Tibial artery (tissue), 4 donors: ENCODE measurements at regions not wholly inside any gene's neighbourhood (a gene's known extent, or its start where the extent isn't known, plus 50 kb on each side); places are given as distances from the start of the nearest gene placed in this dataset.

Experiments
- DNase-seq, 2 donors: peaks; one replicate each; pipeline ENCODE4 v3.0.0-alpha.2; 2019
- H3K27ac ChIP-seq, 2 donors: fragments of 200-600 bp; sonication (generic) in 1 of 2; 1 replicate in 1 of 2; 2 replicates in 1 of 2; pipeline ENCODE4 v1.5.1; 2018 to 2019; ENCODE audit warnings: mild to moderate bottlenecking in 1 of 2
- H3K27me3 ChIP-seq, 2 donors: fragments of 200-600 bp; sonication (generic) in 1 of 2; one replicate each; pipeline versions ENCODE4 v1.5.1 to v1.6.0; 2016 to 2019
- H3K36me3 ChIP-seq, 3 donors: fragments of 200-600 bp; sonication (generic) in 2 of 3; one replicate each; pipeline ENCODE4 v1.5.1; 2016 to 2019; ENCODE audit warnings: mild to moderate bottlenecking in 2 of 3
- H3K4me1 ChIP-seq, 4 donors: fragments of 200-600 bp; sonication (generic) in 2 of 4; 1 replicate in 3 of 4; 2 replicates in 1 of 4; pipeline ENCODE4 v1.5.1; 2016 to 2019
- H3K4me3 ChIP-seq, 2 donors: fragments of 200-600 bp; sonication (generic) in 1 of 2; 1 replicate in 1 of 2; 2 replicates in 1 of 2; pipeline ENCODE4 v1.5.1; 2018 to 2019; ENCODE audit warnings: mild to moderate bottlenecking in 2 of 2
- H3K9me3 ChIP-seq, 3 donors: fragments of 200-600 bp; sonication (generic) in 1 of 3; one replicate each; pipeline ENCODE4 v1.5.1; 2016 to 2019
- CTCF ChIP-seq, 2 experiments: fragments of 200-600 bp in 1 of 2; fragments of 450-650 bp in 1 of 2; IDR thresholded peaks; one replicate each; pipeline ENCODE4 v1.5.1; 2017 to 2019; ENCODE audit warnings: antibody characterized with exemption in 2 of 2, mild to moderate bottlenecking in 1 of 2, moderate library complexity in 1 of 2
- intact Hi-C: fragments of 100-400 bp; cut with DNase I; formaldehyde crosslinking; loops from one replicate; pipeline ENCODE4 v1.15.0; 2023; ENCODE audit warnings: low total_unique reads

- no peak for DNase-seq
- intact Hi-C loops = no loop called here
- no peak for TF ChIP-seq CTCF (IDR thresholded peaks at IDR 0.05)
- H3K4me3 ChIP-seq = no peak overlapping the region
- no peaks in the 10 kb centered on the region for H3K27me3 ChIP-seq
- no peaks in the 10 kb centered on the region for H3K4me1 ChIP-seq
- H3K36me3 ChIP-seq = no peaks in the 10 kb centered on the region
- no peaks in the 10 kb centered on the region for H3K9me3 ChIP-seq
- H3K27ac ChIP-seq = no peak overlapping the region
Observed at GRCh38 chr12:89033062-89033461, 319.2 kb downstream of the DUSP6 start.

- H3K9me3 ChIP-seq = no peaks in the 10 kb centered on the region
- intact Hi-C loops = no loop called here
- no peaks in the 10 kb centered on the region for H3K27me3 ChIP-seq
- H3K4me3 ChIP-seq = no peak overlapping the region
- no peak overlapping the region for H3K27ac ChIP-seq
- no peak for TF ChIP-seq CTCF (IDR thresholded peaks at IDR 0.05)
- no peaks in the 10 kb centered on the region for H3K36me3 ChIP-seq
- no peaks in the 10 kb centered on the region for H3K4me1 ChIP-seq
- DNase-seq = no peak
Observed at GRCh38 chr12:89029961-89030360, 322.3 kb downstream of the DUSP6 start.

DNA sequence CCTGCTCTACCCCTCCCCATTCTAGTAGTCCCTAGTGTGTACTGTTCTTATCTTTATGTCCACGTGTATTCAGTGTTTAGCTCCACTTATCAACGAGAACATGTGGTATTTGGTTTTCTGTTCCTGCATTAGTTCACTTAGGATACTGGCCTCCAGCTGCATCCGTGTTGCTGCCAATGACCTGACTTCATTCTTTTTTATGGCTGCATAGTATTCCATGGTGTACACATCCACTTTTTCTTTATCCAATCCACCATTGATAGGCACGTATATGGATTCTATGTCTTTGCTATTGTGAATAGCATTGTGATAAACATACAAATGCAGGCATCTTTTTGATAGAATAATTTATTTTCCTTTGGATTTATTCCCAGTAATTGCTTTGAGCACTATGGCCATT is 327.7 kb downstream of the DUSP6 start:
- no peak for DNase-seq
- H3K27me3 ChIP-seq = no peaks in the 10 kb centered on the region
- intact Hi-C loops = no loop called here
- H3K27ac ChIP-seq = no peak overlapping the region
- no peak for TF ChIP-seq CTCF (IDR thresholded peaks at IDR 0.05)
- H3K36me3 ChIP-seq = no peaks in the 10 kb centered on the region
- peaks cover 0 to 2% (median 0%) of the 10 kb centered on the region in 4 donors for H3K4me1 ChIP-seq
- H3K4me3 ChIP-seq = no peak overlapping the region
- H3K9me3 ChIP-seq = no peaks in the 10 kb centered on the region

GRCh38 chr12:89023936-89024335 is 328.4 kb downstream of the DUSP6 start:
- DNase-seq = no peak
- H3K4me3 ChIP-seq = no peak overlapping the region
- TF ChIP-seq CTCF (IDR thresholded peaks at IDR 0.05) = no peak
- H3K9me3 ChIP-seq = no peaks in the 10 kb centered on the region
- intact Hi-C loops = no loop called here
- no peaks in the 10 kb centered on the region for H3K36me3 ChIP-seq
- peaks cover 0 to 7% (median 0%) of the 10 kb centered on the region in 4 donors for H3K4me1 ChIP-seq
- no peaks in the 10 kb centered on the region for H3K27me3 ChIP-seq
- no peak overlapping the region for H3K27ac ChIP-seq

- Histone ChIP-seq H3K9me3 (no peaks in the 10 kb centered on the region), H3K4me1 (peaks cover 0 to 7% (median 2%) of the 10 kb centered on the region in 4 donors), H3K27ac (no peak overlapping the region), H3K36me3 (no peaks in the 10 kb centered on the region), H3K4me3 (no peak overlapping the region), H3K27me3 (peaks cover 0 to 6% of the 10 kb centered on the region in 2 donors)
- DNase-seq = no peak
- no peak for TF ChIP-seq CTCF (IDR thresholded peaks at IDR 0.05)
- intact Hi-C loops = no loop called here
Observed at GRCh38 chr12:89020689-89021088, 331.6 kb downstream of the DUSP6 start.

- intact Hi-C loops = no loop called here
- TF ChIP-seq CTCF (IDR thresholded peaks at IDR 0.05) = no peak
- Histone ChIP-seq H3K27me3 (peaks cover 0 to 6% of the 10 kb centered on the region in 2 donors), H3K4me1 (peaks cover 0 to 7% (median 2%) of the 10 kb centered on the region in 4 donors), H3K4me3 (no peak overlapping the region), H3K9me3 (no peaks in the 10 kb centered on the region), H3K36me3 (no peaks in the 10 kb centered on the region), H3K27ac (no peak overlapping the region)
- DNase-seq = no peak
Observed at GRCh38 chr12:89020121-89020480, 332.2 kb downstream of the DUSP6 start.
